Non-pigmented ciliary epithelial cell (primary cell): ENCODE measurements at regions not wholly inside any gene's neighbourhood (a gene's known extent, or its start where the extent isn't known, plus 50 kb on each side); places are given as distances from the start of the nearest gene placed in this dataset.

ENCODE experiments used
- DNase-seq: peaks from one replicate; pipeline ENCODE4 v3.0.0-alpha.2; 2010; ENCODE audit warnings: low read depth

- no peak for DNase-seq
These were observed 91.0 kb downstream of the KLF12 start for GRCh38 chr13:74043237-74043636.

- DNase-seq: no peak
These were observed 94.0 kb downstream of the KLF12 start for GRCh38 chr13:74040200-74040599.

- DNase-seq: no peak
These were observed 94.5 kb downstream of the KLF12 start for GRCh38 chr13:74039667-74040066.

DNA sequence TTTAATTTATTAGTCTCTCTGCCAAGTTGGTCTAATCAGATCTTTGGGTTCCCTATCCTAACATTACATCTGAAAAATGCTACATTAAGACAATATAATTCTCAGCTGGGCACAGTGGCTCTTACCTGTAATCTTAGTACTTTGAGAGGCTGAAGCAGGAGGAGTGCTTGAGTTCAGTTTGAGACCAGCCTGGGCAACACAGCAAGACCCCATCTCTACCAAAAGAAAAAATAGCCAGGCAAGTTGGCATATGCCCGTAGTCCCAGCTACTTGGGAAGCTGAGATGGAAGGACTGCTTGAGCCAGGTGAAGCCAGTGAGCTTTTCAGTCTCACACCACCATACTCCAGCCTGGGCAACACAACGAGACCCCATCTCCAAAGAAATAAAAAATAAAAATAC is 95.0 kb downstream of the KLF12 start:
- no peak for DNase-seq

- no peak for DNase-seq
These were observed 96.4 kb downstream of the KLF12 start for GRCh38 chr13:74037762-74038161.

GRCh38 chr13:74036373-74036772 is 97.8 kb downstream of the KLF12 start:
- DNase-seq: no peak

DNA sequence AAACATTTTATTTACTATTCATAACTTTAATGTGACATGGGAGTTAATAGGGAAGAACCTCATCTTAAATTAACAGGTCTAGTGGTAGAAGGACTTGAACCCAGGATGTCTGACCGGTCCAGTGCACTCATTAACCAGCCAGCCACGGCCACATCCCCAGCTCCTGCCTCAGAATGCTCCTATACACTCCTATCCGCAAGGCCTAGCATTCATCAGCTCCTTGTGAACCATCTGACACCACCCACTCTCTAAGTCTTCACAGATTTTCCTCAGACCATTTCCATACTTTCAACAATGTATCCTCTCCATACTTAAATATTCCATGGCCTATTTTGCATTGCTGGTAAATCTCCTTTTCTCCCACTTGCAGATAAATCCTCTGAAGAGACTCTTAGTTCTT is 98.3 kb downstream of the KLF12 start:
- DNase-seq: no peak

GRCh38 chr13:74032325-74032724 is 101.9 kb downstream of the KLF12 start:
- no peak for DNase-seq

DNA sequence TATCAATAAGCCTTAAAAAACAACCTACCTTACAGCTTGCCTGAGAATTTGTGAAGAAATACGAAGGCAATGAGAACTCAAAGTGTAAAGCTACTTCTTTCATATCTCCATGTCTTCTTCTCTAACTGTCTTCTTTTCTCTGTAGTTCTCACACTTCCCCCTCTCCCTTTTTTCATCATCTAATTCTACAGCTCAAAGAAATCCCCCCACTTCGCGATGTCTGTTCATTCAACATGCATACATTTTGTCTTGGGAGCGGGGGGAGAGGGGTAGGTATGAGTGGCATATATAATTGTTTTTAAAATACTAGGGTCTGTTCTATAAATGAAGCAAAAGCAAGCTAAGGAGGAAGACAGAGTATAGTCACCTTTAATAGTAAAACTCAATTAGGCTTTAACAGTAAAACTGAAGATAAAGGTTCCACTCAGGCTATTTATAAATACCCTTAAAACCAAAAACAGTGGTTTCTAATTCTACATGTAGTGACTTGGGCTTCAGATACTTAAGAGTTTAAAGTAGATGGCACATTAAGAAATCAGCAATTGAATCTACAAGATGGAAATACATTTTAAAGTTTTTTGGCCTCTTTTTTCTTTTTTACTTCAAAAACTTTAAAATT is 106.9 kb downstream of the KLF12 start:
- no peak for DNase-seq

- DNase-seq: peak; percentile 15
These were observed 107.5 kb downstream of the KLF12 start for GRCh38 chr13:74026753-74027152.

GRCh38 chr13:74025369-74025768 is 108.8 kb downstream of the KLF12 start:
- no peak for DNase-seq

- no peak for DNase-seq
These were observed 109.3 kb downstream of the KLF12 start for GRCh38 chr13:74024856-74025255.

DNA sequence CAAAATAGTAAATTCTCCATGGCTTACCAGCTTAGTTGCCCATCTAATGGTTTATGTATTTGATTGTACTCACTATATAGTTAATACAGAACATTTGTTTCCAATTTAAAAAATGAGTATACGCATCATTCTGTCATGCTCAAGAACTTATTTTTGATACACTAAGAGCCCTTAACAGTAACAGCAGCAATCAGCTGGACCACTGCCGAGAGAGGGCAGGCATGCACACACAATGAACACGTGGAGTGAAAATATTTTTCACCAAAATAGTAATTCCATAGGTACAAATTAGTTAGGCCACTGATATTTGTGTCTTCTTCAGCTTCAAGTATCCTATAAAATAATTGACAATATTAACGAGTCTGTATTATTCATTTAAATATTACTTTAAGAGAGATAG is 109.9 kb downstream of the KLF12 start:
- DNase-seq: no peak

GRCh38 chr13:74023484-74023883 is 110.7 kb downstream of the KLF12 start:
- no peak for DNase-seq

- DNase-seq: no peak
These were observed 112.7 kb downstream of the KLF12 start for GRCh38 chr13:74021505-74021904.

DNA sequence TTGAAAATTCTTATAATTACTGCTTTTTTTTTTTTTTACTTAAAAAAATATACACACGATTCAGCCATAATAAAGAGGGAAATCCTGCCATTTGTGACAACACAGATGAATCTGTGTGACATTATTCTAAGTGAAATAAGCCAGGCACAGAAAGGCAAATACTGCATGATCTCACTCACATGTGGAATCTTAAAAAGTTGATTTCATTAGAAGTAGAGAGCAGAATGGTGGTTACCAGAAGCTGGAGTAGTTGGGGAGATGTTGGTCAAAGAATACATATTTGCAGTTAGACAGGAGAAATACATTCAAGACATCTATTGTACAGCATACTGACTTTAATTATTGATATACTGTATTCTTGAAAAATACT is 116.2 kb downstream of the KLF12 start:
- no peak for DNase-seq

DNA sequence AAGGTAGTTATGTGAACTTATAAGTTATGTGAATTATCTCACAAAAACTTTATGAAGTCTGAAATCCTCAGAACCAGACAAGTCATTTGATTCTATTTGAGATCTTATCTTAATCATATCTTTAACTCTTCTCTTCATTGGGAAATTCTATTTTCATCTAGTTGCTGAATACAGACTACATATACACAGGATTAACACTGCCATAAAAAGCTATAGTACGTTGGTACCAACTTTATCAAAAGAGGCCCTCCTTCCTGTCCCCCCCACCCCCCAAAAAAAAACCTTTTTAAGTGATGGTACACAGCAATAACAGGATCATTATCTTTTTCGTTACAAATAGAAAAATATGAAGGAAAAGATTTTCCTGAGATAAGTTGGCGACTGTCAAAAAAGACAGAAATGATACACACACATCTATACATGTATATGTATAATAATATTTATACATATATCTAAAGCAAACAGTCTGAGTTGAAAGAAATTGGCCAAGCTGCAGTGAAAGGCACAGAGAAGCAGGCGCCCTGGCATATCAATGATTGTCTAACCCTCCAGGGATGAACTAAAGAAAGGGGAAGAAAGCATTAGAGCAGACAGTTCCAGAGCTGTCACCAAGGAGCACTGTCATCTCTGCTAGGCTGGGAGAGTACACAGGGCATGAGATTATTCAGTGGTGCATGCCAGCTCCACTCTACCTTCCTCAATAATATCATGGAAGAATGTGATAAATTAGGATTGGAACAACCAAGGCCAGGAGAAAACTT is 116.7 kb downstream of the KLF12 start:
- DNase-seq: no peak

DNA sequence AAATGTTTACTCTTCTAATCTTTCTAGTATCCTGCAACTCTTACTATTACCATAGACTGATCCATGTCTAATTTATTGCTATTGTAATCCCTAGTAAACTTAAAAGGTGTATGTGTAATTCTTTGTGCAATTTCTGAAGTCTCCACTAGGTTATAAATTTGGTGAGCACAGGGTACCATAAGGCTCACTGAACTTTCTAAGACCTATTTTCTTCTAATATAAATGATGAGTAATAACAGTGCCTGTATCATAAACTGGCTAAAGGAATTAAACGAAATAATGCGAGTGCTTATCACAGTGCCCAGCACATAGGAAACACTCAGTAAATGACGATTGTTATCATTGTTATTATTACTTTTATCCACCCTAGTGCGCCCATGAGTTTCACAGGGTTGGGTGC is 119.1 kb downstream of the KLF12 start:
- DNase-seq: no peak

DNA sequence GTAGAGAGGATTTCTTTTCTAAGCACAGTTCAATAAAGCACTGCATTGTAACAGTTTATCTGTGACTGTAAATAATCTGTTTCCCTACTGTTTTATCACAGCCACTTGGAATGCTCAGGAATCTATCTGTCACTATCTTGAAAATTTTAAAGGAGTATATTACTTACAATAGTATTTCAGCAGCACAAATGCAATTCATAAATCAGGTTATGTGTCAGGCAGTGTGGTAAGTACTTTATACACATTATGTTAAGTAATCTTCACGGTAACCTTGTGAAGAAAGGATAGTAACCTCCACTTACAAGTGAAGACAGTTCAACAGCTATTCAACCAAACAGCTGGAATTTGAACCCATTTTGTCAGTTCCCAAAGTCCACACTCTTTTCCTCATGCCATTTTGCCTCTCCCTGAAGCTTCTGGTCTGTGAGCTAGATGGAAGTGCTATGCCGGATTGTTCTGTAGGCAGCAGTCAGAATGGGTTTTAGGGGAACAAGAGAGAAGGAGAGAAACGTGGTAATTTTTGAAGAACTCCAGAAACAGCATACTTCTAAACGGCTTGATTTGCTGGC is 125.0 kb downstream of the KLF12 start:
- no peak for DNase-seq

- no peak for DNase-seq
These were observed 127.5 kb downstream of the KLF12 start for GRCh38 chr13:74006666-74007065.

DNA sequence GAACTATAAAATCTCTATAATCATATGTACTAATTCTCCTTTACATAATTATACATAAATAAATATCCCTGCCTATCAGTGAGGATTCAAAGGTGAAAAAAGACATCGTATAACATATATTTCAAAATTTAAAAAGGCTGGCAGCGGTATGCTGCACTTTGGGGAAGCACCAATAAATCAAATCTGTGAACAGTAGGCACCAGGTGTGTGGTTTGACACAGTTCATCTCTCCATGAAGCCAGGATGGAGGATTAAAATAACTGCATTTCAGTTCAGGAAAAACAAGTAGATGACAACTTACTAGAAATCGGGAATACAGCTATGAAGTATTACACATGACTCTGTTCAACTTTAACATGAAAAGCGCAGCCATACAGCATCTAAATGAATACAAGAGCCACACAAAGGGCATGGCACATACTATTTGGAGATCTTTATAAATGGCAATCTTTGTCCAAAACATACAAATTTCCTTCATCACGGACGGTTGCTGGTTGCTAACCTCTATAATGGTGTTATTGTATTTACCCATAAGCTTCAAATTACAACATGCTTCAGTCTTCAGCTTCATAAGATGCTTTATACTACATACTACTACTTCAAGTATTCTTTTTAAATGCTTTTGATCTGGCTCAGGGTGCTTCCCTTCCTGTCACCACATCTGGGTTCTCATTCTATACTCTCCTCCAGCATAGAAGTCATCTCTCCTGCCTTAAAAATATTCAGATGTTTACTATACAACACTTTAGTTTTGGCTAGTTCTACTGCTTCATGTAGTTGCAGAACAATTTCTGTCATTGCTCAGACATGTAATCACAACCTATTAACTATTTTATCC is 128.7 kb downstream of the KLF12 start:
- DNase-seq: no peak

- DNase-seq: no peak
These were observed 130.1 kb downstream of the KLF12 start for GRCh38 chr13:74004109-74004508.

DNA sequence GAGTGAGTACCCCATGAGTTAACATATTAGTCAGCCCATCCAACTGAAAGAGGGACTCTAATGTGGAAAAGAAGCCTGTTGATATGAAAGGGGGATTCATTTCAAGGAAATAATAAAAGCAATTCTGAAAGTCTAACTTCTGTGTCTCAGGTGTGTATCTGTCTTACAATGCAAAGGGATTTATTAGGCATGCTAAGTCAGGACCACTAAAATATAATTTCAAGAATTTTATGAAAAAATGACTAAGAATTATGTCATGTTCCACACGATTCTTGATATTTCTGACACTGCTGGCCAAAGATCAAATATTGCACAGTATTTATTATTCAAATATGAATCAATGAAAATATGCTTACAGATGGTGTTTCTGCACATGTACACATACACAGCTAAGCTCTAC is 130.8 kb downstream of the KLF12 start:
- no peak for DNase-seq
